GM18502 (cell line): ENCODE measurements at regions not wholly inside any gene's neighbourhood (a gene's known extent, or its start where the extent isn't known, plus 50 kb on each side); places are given as distances from the start of the nearest gene placed in this dataset.
"Not testable (repeated sequence)": the region's sequence is repeated elsewhere in the genome, so short reads cannot be mapped to it uniquely, and the experiment has no call there.

Source experiments
- ATAC-seq: cut with Tn5 transposase; IDR thresholded peaks from one replicate; pipeline ENCODE4 v1.9.1; 2021; ENCODE audit warnings: mild to moderate bottlenecking; ENCODE audit not compliant: unreplicated experiment, poor library complexity

DNA sequence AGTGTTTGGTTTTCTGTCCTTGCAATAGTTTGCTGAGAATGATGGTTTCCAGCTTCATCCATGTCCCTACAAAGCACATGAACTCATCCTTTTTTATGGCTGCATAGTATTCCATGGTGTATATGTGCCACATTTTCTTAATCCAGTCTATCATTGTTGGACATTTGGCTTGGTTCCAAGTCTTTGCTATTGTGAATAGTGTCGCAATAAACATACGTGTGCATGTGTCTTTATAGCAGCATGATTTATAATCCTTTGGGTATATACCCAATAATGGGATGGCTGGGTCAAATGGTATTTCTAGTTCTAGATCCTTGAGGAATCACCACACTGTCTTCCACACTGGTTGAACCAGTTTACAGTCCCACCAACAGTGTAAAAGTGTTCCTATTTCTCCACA, 269.8 kb upstream of the DCN start:
- not testable (repeated sequence) for ATAC-seq

DNA sequence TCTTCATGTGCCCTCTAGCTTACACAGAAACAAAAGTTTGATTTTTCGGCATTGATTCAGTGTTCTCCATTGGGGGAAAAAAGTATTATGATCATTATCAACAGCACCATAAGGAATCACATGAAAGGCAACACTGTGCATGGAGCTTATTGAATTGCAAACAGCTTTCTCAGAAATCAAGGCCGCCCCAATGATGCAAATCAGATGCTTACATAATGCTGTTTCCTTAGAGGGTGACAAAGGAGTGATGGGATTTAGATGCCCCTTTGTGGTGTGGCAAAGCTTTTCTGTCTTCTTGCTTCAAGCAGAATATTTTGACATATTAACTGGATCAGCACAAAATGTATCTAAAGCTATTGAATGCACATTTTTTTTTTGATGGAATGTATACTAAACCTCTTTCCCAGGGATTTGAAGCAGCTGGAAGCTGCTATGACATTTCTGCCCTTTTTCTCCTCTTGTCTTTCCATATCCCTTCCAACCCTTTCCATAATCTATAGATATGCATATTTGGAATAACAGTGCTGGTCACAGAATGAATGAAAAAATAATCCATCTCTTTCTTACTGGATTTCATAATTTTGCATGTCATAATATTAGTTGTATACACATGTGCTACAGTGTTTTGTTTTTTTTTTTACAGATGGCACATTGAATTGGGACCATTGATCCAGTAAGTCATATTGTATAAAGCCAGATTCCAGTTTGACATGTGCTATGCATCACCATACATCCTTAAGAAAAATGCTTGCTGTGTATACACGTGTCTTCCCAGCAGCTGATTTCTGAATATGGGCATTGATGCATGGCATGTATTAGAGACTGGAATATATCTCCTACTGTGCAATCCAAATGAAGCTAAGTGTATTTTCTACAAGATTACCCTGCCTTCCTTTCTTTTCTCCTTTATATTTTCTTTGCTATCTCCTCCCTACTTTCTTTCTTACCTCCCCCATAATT, 259.7 kb upstream of the DCN start:
- ATAC-seq, result no peak

DNA sequence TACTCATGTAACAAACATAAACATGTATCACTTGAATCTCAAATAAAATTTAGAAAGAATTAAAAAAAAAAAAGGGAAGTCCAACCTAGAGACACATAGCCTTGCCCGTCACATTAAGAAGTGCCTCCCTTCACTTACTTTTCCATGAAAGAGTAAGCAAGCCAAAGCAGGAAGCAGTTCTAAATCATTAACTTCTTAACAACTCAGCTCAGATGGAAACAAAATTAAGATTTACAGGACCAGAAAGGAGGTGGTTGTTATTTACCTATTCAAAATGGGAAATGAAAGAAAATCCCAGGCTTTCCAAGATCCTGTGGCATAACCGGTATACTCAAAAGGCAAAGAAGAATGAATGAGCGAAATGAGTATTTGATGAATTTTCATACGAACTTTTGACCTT, 258.6 kb upstream of the DCN start:
- no peak for ATAC-seq

DNA sequence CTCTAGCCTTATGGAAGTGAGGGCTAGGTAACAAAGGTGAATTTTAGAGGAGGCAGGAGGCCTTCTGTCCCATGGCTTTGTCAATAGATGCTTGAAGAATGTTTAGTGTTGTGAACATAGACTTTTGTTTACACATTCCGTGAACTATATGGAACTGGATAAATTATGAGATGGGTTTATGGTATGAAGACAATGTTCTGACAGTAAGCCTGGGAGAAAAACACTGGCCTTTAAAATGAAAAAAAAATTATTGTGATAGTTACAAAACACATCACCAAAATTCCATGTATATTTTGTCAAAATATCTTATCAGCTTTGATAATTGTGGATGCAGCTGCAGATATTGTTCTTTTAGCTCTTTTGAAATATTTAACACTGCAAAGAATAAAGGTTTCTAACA, 251.5 kb upstream of the DCN start:
- ATAC-seq, result no peak

DNA sequence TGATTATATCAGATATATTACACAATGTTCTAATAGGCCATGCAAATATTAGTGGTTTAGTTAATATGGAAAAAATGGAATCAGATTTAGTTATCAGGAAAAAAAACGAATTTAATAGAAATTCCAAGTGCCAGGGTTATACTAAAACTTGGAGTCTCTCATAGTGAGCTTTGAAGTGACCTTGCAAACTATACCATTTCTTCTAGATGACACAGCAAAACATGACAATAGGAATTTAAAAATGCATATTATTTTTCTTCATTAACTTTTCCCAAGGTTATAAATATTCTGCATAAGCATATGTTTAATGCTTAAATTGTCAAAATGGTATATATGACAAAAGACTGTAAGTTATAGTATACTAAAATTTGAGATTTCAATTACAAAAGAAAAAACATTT, 250.1 kb upstream of the DCN start:
- ATAC-seq, result no peak

DNA sequence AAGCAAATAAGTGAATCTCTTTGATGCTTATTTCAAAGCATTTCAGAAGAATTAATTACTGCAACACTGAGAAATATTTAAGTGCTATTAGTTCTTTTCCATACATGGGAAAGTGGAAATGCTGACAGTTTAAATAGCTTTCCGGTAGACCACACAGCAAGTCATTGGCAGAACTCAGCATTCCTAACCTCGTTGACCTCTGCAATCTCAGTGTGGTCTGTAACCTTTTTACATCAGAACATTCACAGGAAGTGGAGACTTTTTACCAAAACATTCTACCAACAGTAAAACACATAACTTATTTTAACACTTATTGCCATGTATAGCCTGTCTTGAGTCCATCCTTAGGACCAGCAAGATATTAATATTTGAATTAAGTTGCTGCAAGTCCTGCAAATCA, 249.5 kb upstream of the DCN start:
- no peak for ATAC-seq

DNA sequence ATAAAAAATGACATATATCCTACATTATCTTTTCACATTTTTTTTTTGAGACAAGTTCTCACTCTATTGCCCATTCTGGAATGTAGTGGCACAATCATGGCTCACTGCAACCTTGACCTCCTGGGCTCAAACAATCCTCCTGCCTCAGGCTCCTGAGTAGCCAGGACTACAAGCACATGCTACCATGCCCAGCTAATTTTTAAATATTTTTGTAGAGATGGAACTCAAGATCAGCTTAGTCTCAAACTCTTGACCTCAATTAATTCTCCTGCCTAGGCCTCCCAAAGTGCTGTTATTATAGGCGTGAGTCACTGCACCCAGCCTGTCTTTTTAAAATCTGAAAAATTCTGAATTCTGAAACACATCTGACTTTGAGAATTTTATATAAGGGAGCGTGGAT, 241.9 kb upstream of the DCN start:
- no peak for ATAC-seq

DNA sequence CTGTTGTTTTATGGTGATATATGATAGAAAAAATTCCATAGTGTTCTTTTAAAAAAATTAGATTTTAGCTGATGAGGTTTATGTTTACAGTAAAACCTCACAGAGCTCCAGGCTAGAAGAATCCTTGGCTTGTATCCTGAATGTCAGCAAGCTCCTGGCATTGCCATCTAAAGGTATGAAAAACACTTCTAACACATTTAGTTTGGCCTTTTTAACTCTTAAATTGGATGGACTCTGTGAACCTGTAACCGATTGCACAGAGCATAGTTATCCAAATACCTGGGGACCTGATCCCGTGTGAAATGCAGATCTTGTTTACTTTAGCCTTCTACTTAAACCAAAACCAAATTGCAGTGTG, 241.1 kb upstream of the DCN start:
- no peak for ATAC-seq

DNA sequence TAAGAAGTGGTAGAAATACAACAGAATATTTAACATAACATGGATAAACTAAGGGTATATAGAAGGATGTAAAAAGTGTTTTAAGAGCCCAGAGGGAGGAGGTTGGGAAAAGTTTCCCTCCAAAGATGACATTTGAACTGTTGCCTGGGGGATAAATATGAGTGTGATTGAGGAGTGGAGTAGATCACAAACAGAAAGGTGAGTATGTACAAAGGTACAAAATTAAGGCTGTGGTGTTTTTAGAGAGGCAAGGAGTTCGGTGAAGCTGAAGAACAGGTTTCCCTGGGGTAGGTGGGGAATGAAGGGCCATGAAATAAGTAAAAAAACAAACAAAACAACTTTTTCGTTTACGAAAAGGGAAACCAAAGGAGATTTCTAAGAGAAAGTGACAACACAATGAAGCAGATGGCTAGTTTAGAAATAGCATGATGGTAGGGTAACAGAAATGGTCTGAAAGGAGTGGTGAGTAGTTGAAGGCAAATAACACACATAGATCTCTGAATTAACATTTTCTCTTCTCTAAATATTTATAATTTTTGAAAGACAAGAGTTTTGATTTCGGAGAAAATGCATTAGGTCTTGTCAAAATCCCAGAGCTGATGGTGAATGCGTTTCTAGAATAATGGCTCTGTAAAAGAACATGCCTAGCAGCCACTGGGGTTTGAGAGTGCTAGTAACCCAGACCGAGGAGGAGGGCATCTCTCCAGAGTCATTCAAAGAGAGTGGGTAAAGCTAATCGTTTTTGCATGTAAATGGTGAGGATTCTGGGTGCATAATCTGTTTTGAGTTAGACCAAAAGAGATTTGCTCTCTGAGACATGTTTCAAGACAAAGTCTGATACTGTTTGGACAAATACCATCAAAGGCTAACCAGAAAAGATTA, 240.4 kb upstream of the DCN start:
- ATAC-seq, result no peak

DNA sequence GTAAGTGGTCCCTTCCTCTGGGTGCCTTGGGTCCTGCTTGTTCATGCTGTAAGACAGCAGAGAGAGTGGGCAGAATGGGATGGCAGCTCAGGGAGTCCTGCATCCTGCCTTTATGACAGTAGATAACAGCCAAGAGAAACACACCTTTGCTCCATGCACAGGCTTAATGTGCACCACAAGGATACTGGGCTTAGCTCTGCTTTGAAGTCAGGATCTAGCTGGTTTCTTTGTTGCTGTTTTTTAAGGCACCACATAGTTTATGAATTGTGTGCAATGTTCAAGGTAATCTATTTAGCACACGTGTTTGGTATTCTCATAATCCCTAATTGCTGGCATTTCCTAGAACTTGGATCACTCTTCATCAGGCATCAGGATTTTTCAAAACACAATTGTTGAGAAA, 239.5 kb upstream of the DCN start:
- ATAC-seq, result no peak

DNA sequence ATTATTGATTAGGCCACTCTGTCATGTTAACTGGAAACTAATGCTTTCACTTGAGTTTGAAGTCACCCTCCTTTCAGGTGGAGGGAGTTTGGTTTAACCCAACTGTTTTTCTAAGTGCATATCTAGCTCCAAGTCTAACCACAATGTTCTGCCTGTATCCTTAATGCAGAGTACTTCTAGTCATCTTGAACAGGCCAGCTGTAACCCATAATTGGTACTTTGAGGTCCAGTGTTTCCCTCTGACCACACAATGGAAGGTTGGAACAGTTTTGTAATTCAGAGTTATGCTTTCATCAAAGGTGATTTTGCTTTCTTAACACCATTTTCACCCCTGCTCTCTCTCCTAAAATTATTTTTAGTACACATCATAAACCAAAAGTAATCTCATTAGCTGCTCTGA, 237.2 kb upstream of the DCN start:
- no peak for ATAC-seq

DNA sequence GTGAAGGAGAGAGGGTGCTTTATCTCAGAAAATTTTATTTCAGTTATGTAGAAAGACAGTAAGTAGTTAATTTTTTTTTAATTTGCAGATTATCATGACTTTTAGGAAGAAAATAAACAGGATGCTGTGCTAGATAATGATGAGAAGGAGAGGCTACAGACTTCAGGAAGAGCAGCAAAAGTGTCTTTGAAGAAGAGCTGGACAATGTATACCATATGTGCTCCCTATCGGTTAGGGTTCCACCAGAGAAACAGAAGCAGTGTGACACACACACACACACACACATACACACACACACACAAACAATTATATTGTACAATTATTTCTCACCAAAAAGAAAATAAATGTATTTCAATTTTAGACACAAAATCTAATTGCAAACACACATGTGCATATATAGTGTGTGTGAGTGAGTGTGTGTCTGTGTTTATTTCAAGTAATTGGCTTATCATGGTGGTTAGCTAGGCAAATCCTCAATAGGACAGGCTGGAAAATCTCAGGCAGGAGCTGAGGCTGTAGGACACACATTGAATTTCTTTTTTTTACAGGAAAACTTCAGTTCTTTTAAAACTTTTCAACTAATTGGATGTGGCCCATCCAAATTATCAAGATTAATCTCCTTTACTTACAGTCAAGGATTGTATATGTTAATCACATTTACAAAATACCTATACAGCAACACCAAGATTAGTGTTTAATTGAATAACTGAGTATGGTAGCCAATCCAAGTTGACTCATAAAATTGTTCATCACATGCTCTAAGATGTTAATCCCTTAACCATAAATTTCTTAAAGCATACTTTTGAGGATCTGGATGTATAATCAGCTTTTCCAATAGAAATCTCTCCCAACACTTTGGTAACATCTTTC, 235.8 kb upstream of the DCN start:
- ATAC-seq, result no peak

DNA sequence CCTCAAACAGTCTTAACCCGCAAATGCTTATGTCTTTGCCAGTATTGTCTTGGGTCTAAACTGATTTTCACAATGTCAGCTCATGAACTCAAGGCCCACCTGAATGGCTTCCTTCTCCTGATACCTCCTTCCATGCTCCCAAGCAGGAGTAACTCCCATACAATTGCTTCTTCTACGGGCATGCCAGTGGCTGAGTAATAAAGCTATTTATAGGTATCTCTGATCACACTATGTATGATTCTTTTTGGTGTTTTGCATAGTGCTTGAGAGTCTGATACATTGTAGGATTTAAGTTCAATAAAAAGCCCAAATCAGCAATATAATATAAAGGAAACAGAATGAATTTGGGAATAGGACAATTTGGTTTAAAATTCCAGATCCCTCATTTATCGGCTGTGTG, 235.0 kb upstream of the DCN start:
- no peak for ATAC-seq

DNA sequence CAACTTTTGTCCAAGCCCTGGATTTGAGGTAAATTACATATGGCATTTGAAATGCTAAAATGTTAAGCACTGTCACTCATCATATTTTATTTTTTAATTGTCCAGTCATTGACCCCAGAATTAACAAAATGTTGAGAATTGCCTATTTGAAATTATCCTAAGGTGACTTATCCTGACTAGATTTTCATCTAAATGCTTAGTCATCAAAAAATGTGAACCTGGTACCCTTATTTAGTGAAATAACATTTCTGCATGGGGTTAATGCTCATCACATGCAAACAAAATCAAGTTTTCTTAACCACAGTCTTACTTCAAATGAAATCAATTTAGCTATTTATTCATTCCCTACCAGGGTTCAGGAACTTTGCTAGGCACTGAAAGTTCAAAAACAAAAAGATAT, 232.0 kb upstream of the DCN start:
- ATAC-seq, result no peak

DNA sequence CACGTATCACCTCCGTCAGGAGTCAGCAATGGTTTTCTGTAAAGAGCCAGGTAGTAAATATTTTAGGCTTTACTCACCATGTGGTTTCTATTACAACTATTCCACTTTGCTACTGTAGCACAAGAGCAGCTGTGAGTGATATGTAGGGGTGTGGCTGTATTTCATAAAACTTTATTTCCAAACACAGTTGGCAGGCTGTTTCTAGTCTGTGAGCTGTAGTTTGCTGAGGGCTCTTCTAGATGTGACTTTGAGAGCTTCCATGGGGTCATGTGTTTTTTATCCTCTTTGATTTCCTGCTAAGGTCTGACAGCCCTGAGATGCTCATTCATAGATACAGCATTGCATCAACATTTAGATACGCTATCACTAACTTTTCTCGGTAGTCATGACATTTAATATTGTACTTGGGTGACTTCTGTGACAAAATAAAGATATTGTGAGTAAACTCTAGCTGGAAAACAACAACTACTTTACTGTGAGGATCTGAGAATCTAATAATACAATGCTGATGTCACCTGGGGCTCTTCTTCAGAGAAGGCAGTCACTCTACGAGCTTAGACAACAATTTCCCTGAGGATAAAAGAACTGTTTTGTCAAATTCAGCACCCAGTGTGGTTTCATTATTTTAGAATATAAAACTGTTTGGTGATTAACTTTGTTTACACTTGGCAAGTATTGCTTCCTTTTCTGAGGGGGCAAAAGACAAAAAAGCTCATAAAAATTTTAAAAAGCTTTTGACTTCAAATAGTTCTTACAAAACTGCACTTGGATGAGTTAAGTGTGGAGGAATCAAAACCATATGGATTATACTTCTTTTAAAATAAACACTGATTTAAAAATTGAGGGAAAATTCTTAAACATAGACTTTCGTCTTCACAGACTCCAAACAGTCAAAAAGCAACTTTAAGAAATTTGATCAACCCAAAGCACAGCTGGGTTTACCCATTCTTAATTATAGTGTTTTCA, 231.2 kb upstream of the DCN start:
- no peak for ATAC-seq

DNA sequence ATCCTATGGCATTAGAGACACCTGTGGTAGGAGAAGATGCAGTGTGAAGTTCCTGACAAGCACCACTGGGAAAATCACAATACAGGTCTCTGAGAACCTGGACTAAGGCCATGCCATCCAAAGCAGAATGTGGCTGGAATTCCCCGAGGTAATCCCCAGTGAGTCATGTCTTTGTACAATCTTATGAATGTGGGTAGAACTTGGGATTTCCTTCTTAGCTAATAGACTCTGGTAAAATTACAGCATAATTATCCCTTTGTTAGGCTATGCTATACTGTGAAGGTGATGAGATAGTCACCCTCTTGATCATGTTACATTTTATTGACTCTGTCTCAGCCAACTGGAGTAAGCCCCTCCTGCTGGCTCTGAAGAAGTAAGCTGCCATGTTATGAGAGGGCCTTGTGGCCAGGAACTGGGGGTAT, 224.3 kb upstream of the DCN start:
- peak; percentile 71 for ATAC-seq

DNA sequence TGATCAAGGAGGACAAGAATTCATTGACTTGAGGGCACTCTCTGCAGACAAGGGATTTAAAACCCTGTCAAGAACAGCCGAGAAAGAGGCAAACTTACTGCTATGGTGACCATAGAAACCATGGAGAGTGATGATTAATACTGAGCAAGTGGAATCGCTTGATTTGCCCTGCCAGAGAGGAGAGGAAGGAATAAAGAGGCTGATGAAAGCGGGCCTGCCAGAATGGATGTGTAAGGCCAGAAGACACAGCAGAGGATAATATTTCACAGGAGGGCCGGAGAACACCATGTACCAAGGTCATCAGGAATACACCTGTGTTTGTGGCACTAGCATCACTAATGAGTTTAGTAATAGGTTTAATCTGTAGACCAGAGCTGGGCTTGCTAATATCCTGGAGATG, 221.8 kb upstream of the DCN start:
- no peak for ATAC-seq

DNA sequence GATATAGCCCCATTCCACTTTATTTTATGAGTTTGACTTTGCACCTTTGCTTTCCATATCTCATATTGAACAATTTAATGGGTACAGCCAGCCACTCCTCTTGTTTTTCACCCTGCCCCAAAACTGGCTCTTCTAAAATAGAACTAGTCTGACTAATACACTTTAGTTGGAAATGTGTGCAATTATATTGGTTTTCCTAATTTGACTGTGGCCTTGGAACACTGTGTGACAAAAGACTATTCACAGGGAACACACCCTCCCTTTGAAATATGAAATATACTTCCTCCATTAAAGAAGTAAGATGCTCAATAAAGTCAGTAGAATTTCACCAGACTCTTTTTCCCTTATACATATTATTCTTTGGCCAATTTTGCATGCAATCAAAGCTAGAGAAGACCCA, 218.6 kb upstream of the DCN start:
- no peak for ATAC-seq

DNA sequence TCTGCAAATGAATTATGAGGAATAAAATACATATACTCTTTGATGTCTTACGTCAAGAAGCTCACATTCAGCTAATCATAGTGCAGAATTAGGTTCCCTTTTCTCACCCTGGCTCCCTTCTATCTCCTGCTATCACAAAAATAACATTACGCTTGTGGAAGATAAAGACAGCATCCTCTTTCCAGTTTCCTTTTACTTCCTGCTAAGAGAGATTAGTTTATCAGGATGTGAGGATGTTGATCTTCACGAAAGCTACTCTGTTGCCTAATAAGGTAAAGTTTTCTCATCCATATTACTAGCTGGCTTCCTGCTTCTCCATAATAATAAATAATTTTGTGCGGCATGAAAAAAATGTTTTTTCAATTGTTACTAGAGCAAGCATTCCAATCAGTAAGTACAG, 217.7 kb upstream of the DCN start:
- no peak for ATAC-seq
